ENCODE measurements at regions not wholly inside any gene's neighbourhood (a gene's known extent, or its start where the extent isn't known, plus 50 kb on each side); places are given as distances from the start of the nearest gene placed in this dataset.
"Not testable (repeated sequence)": the region's sequence is repeated elsewhere in the genome, so short reads cannot be mapped to it uniquely, and the experiment has no call there.

- DNase-seq, result no peak
These were observed 207.5 kb downstream of the ZNF608 start for GRCh38 chr5:124538931-124539330.

GRCh38 chr5:124538191-124538590, 208.2 kb downstream of the ZNF608 start:
- DNase-seq, result no peak

GRCh38 chr5:124537522-124537921, 208.9 kb downstream of the ZNF608 start:
- DNase-seq, result no peak

GRCh38 chr5:124537107-124537506, 209.3 kb downstream of the ZNF608 start:
- no peak for DNase-seq

- DNase-seq, result no peak
These were observed 210.1 kb downstream of the ZNF608 start for GRCh38 chr5:124536333-124536732.

- no peak for DNase-seq
These were observed 215.5 kb downstream of the ZNF608 start for GRCh38 chr5:124530916-124531315.

GRCh38 chr5:124528838-124529237, 217.6 kb downstream of the ZNF608 start:
- no peak for DNase-seq

- no peak for DNase-seq
These were observed 219.0 kb downstream of the ZNF608 start for GRCh38 chr5:124527220-124527991.

GRCh38 chr5:124526079-124526478, 220.4 kb downstream of the ZNF608 start:
- DNase-seq, result not testable (repeated sequence)

- DNase-seq, result no peak
These were observed 221.7 kb downstream of the ZNF608 start for GRCh38 chr5:124524552-124525232.

GRCh38 chr5:124523897-124524296, 222.5 kb downstream of the ZNF608 start:
- DNase-seq, result no peak

GRCh38 chr5:124522992-124523391, 223.4 kb downstream of the ZNF608 start:
- DNase-seq, result no peak

- no peak for DNase-seq
These were observed 224.8 kb downstream of the ZNF608 start for GRCh38 chr5:124521461-124522230.

GRCh38 chr5:124519396-124519795, 227.0 kb downstream of the ZNF608 start:
- no peak for DNase-seq

GRCh38 chr5:124516567-124516966, 229.9 kb downstream of the ZNF608 start:
- no peak for DNase-seq

GRCh38 chr5:124515497-124516245, 230.8 kb downstream of the ZNF608 start:
- DNase-seq, result no peak

- DNase-seq, result no peak
These were observed 231.5 kb downstream of the ZNF608 start for GRCh38 chr5:124514956-124515355.

GRCh38 chr5:124512952-124513632, 233.3 kb downstream of the ZNF608 start:
- DNase-seq, result no peak

- DNase-seq, result no peak
These were observed 234.2 kb downstream of the ZNF608 start for GRCh38 chr5:124512236-124512635.

- DNase-seq, result no peak
These were observed 234.6 kb downstream of the ZNF608 start for GRCh38 chr5:124511791-124512190.

GRCh38 chr5:124507688-124508087, 238.8 kb downstream of the ZNF608 start:
- no peak for DNase-seq
